AG09309 (cell line): ENCODE measurements at regions not wholly inside any gene's neighbourhood (a gene's known extent, or its start where the extent isn't known, plus 50 kb on each side); places are given as distances from the start of the nearest gene placed in this dataset.

ENCODE experiments used
- DNase-seq: peaks from one replicate; pipeline ENCODE4 v3.0.0-alpha.2; 2010; ENCODE audit warnings: low read depth
- H3K4me3 ChIP-seq: 2 replicates; pipeline ENCODE4 v1.5.1; 2011; ENCODE audit warnings: mild to moderate bottlenecking, low read depth, low read length, moderate library complexity; ENCODE audit not compliant: control insufficient read depth
- CTCF ChIP-seq: IDR thresholded peaks from 2 replicates; pipeline ENCODE4 v1.5.1; 2011; ENCODE audit warnings: mild to moderate bottlenecking, low read depth, low read length, inconsistent platforms; ENCODE audit not compliant: insufficient read depth, control insufficient read depth; ENCODE audit errors: missing control alignments

DNA sequence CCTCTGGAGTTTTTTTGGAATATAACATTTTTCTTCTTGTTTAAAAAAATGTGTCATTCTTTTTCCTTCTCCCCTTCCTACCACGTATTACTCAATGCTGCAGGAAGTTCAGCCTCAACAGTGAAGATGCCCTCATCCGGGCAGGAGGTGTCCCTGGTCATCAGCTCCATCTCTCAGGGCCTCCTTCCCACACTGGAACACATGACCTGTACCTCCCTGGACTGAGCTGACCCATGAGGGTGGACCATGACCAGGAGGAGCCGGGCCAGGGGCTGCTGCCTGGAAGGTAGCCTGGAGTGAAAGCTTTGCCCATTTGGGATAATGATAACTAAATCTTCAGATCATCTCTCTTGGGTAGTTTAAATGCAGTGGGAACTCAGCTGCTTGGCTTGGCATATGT is 316.5 kb upstream of the ZMIZ1 start:
- H3K4me3 ChIP-seq, result no peak overlapping the region
- TF ChIP-seq CTCF, result no peak
- no peak for DNase-seq

- H3K4me3 ChIP-seq, result no peak overlapping the region
- DNase-seq, result no peak
- TF ChIP-seq CTCF, result no peak
Observed at GRCh38 chr10:78752708-78753107, 316.1 kb upstream of the ZMIZ1 start.

- peak; percentile 80 for DNase-seq
- TF ChIP-seq CTCF, result no peak
- H3K4me3 ChIP-seq, result no peak overlapping the region
Observed at GRCh38 chr10:78754269-78755062, 314.3 kb upstream of the ZMIZ1 start.

DNA sequence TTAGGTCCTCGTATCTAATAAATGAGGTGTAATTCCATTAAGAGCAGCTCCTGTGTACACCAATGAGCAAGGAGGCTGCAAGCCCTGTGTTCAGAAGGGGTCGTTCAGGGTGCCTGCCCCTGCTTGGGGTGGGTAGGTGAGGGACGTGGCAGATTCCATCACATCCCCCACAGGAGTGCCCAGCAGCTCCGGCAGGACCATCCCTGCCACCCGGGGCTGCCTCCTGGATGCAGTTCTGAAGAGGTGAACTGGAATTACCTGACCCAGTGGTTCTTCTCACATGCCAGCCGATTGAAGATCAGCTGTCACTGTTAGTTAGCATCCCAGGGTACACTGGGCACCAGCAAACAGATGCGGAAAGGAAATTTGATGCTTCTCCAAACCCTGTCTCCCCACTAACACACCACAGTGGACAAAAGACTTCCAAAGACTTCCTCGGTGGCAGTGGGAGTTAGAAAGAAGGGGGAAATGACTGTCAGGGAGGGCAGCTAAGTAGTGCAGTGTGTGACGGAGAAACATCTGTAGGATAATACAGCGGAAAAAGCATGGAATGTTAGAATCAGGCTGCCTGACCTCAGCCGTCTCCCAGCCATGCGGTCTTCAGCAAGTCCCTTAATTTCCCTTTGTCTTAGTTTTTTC is 313.6 kb upstream of the ZMIZ1 start:
- no peak for TF ChIP-seq CTCF
- no peak overlapping the region for H3K4me3 ChIP-seq
- DNase-seq, result no peak

GRCh38 chr10:78755877-78756455 is 312.8 kb upstream of the ZMIZ1 start:
- no peak for TF ChIP-seq CTCF
- DNase-seq, result no peak
- H3K4me3 ChIP-seq, result no peak overlapping the region

GRCh38 chr10:78756604-78757343 is 312.0 kb upstream of the ZMIZ1 start:
- H3K4me3 ChIP-seq, result no peak overlapping the region
- TF ChIP-seq CTCF, result peak; percentile 3
- DNase-seq, result peak; percentile 96
